Hippocampal formation (tissue), 2 donors: ENCODE measurements at regions not wholly inside any gene's neighbourhood (a gene's known extent, or its start where the extent isn't known, plus 50 kb on each side); places are given as distances from the start of the nearest gene placed in this dataset.
"Not testable (repeated sequence)": the region's sequence is repeated elsewhere in the genome, so short reads cannot be mapped to it uniquely, and the experiment has no call there.

ENCODE experiments used
- DNase-seq, 2 donors: peaks; one replicate each; lab custom pipeline; 2025; lab: John Stamatoyannopoulos, UW

GRCh38 chr3:35266065-35266464 is 373.3 kb upstream of the ARPP21 start:
- DNase-seq = not testable (repeated sequence)

- DNase-seq = no peak
These were observed 363.6 kb upstream of the ARPP21 start for GRCh38 chr3:35275768-35276167.

GRCh38 chr3:35276568-35276967 is 362.8 kb upstream of the ARPP21 start:
- no peak for DNase-seq

GRCh38 chr3:35291471-35292236 is 347.7 kb upstream of the ARPP21 start:
- DNase-seq = no peak

GRCh38 chr3:35292568-35292967 is 346.8 kb upstream of the ARPP21 start:
- DNase-seq = no peak

- no peak for DNase-seq
These were observed 343.4 kb upstream of the ARPP21 start for GRCh38 chr3:35295906-35296305.

GRCh38 chr3:35296533-35296932 is 342.8 kb upstream of the ARPP21 start:
- no peak for DNase-seq

GRCh38 chr3:35296944-35297343 is 342.4 kb upstream of the ARPP21 start:
- not testable (repeated sequence) for DNase-seq

GRCh38 chr3:35305406-35305805 is 333.9 kb upstream of the ARPP21 start:
- no peak for DNase-seq

GRCh38 chr3:35307296-35307695 is 332.0 kb upstream of the ARPP21 start:
- no peak for DNase-seq

GRCh38 chr3:35316841-35317240 is 322.5 kb upstream of the ARPP21 start:
- DNase-seq = not testable (repeated sequence)

GRCh38 chr3:35320646-35321407 is 318.5 kb upstream of the ARPP21 start:
- no peak for DNase-seq

GRCh38 chr3:35322070-35322469 is 317.3 kb upstream of the ARPP21 start:
- no peak for DNase-seq

GRCh38 chr3:35335703-35336102 is 303.6 kb upstream of the ARPP21 start:
- no peak for DNase-seq

- no peak for DNase-seq
These were observed 302.7 kb upstream of the ARPP21 start for GRCh38 chr3:35336601-35337000.

- DNase-seq = no peak
These were observed 301.1 kb upstream of the ARPP21 start for GRCh38 chr3:35338186-35338585.

- DNase-seq = no peak
These were observed 259.1 kb upstream of the ARPP21 start for GRCh38 chr3:35380196-35380595.

- no peak for DNase-seq
These were observed 256.1 kb upstream of the ARPP21 start for GRCh38 chr3:35383216-35383615.

- peak in 1 of 2 donors; percentile 45 for DNase-seq
These were observed 255.4 kb upstream of the ARPP21 start for GRCh38 chr3:35383719-35384555.

- no peak for DNase-seq
These were observed 254.1 kb upstream of the ARPP21 start for GRCh38 chr3:35385271-35385670.

GRCh38 chr3:35389907-35390306 is 249.4 kb upstream of the ARPP21 start:
- DNase-seq = no peak

- no peak for DNase-seq
These were observed 247.1 kb upstream of the ARPP21 start for GRCh38 chr3:35392187-35392586.
